IMR-90 (cell line): ENCODE measurements at regions not wholly inside any gene's neighbourhood (a gene's known extent, or its start where the extent isn't known, plus 50 kb on each side); places are given as distances from the start of the nearest gene placed in this dataset.

ENCODE experiments used
- ATAC-seq: fragments of 200-7000 bp; cut with Tn5 transposase; 2 replicates; pipeline ENCODE4 v1.9.1; 2020; ENCODE audit warnings: low read depth, mild to moderate bottlenecking, moderate library complexity
- BruUV-seq: library from RNA; stranded (reverse); fragments of 400-500 nt; replicated peaks from 2 replicates; lab custom pipeline; 2021; lab: Mats Ljungman, UMichigan
- CTCF ChIA-PET: fragments of 300-600 bp; formaldehyde crosslinking; extraction: SDS; loops from one replicate; lab custom pipeline; 2021; ENCODE audit warnings: antibody characterized with exemption; lab: Yijun Ruan, JAX
- POLR2A ChIA-PET: fragments of 300-600 bp; sonication (Branson Sonifier 250); formaldehyde crosslinking; loops from one replicate; lab custom pipeline; 2022; ENCODE audit warnings: antibody characterized with exemption; ENCODE audit not compliant: unreplicated experiment; lab: Charles Lee
- DNase-seq: peaks from one replicate; pipeline ENCODE4 v3.0.0; 2013
- H2AFZ ChIP-seq: replicated peaks from 2 replicates; pipeline ENCODE3; 2013; ENCODE audit warnings: low read length, mild to moderate bottlenecking; ENCODE audit not compliant: poor library complexity
- H2AK5ac ChIP-seq: 2 replicates; pipeline ENCODE4 v1.6.1; 2013; ENCODE audit warnings: low read depth, low read length, inconsistent platforms
- H2AK9ac ChIP-seq: replicated peaks from 2 replicates; pipeline ENCODE3; 2013; ENCODE audit warnings: mild to moderate bottlenecking, low read depth, low read length, moderate library complexity; ENCODE audit not compliant: poor library complexity
- H2BK120ac ChIP-seq: 2 replicates; pipeline ENCODE4 v1.6.1; 2013; ENCODE audit warnings: low read depth, low read length, inconsistent platforms
- H2BK15ac ChIP-seq: 3 replicates; pipeline ENCODE4 v1.6.1; 2013; ENCODE audit warnings: low read depth, low read length, inconsistent platforms
- H2BK20ac ChIP-seq: 2 replicates; pipeline ENCODE4 v1.6.1; 2013; ENCODE audit warnings: low read depth, mild to moderate bottlenecking, inconsistent platforms, low read length, moderate library complexity
- H2BK5ac ChIP-seq: 2 replicates; pipeline ENCODE4 v1.6.1; 2013; ENCODE audit warnings: mild to moderate bottlenecking, low read depth, low read length, inconsistent platforms; ENCODE audit not compliant: poor library complexity, severe bottlenecking
- H3K14ac ChIP-seq: replicated peaks from 2 replicates; pipeline ENCODE4 v1.6.1; 2013; ENCODE audit warnings: low read depth, low read length, inconsistent platforms
- H3K18ac ChIP-seq: 2 replicates; pipeline ENCODE4 v1.6.1; 2013; ENCODE audit warnings: low read depth, low read length, control low read depth
- H3K23ac ChIP-seq: 2 replicates; pipeline ENCODE4 v1.6.1; 2013; ENCODE audit warnings: low read depth, low read length, inconsistent platforms
- H3K27ac ChIP-seq: 2 replicates; pipeline ENCODE4 v1.5.1; 2013; ENCODE audit warnings: mild to moderate bottlenecking, control low read depth, low read length; ENCODE audit not compliant: insufficient read depth
- H3K27me3 ChIP-seq: 2 replicates; pipeline ENCODE4 v1.6.1; 2013; ENCODE audit warnings: low read length; ENCODE audit not compliant: control insufficient read depth, insufficient read depth
- H3K36me3 ChIP-seq: 2 replicates; pipeline ENCODE4 v1.6.1; 2013; ENCODE audit warnings: low read length, mixed read lengths; ENCODE audit not compliant: control insufficient read depth, insufficient read depth
- H3K4ac ChIP-seq: 2 replicates; pipeline ENCODE4 v1.6.1; 2013; ENCODE audit warnings: low read depth, low read length, inconsistent platforms
- H3K4me1 ChIP-seq: 2 replicates; pipeline ENCODE4 v1.6.1; 2013; ENCODE audit warnings: low read length, mixed read lengths; ENCODE audit not compliant: control insufficient read depth, insufficient read depth
- H3K4me2 ChIP-seq: 2 replicates; pipeline ENCODE4 v1.6.1; 2013; ENCODE audit warnings: low read depth, mild to moderate bottlenecking, control low read depth, low read length, moderate library complexity
- H3K4me3 ChIP-seq: 2 replicates; pipeline ENCODE4 v1.5.1; 2013; ENCODE audit warnings: low read depth, mild to moderate bottlenecking, control low read depth, low read length, moderate library complexity; ENCODE audit not compliant: insufficient read depth
- H3K56ac ChIP-seq: 2 replicates; pipeline ENCODE4 v1.6.1; 2013; ENCODE audit warnings: low read length, inconsistent platforms; ENCODE audit not compliant: insufficient read depth; ENCODE audit errors: extremely low read depth
- H3K79me1 ChIP-seq, 2 experiments: 2 replicates each; pipeline ENCODE4 v1.6.1; 2013; ENCODE audit warnings: low read length in 2 of 2, inconsistent platforms in 1 of 2, low read depth in 1 of 2
- H3K9ac ChIP-seq: 2 replicates; pipeline ENCODE4 v1.6.1; 2013; ENCODE audit warnings: low read depth, low read length, control low read depth
- H3K9me1 ChIP-seq: 2 replicates; pipeline ENCODE4 v1.6.1; 2013; ENCODE audit warnings: low read length, inconsistent platforms; ENCODE audit not compliant: insufficient read depth
- H3K9me3 ChIP-seq: 2 replicates; pipeline ENCODE4 v1.6.1; 2013; ENCODE audit warnings: low read length; ENCODE audit not compliant: control insufficient read depth, insufficient read depth
- H4K20me1 ChIP-seq: 2 replicates; pipeline ENCODE4 v1.6.1; 2013; ENCODE audit warnings: low read length, inconsistent platforms; ENCODE audit not compliant: insufficient read depth
- H4K5ac ChIP-seq: 2 replicates; pipeline ENCODE4 v1.6.1; 2013; ENCODE audit warnings: mild to moderate bottlenecking, low read depth, low read length, control low read depth
- H4K8ac ChIP-seq, 2 experiments: 2 replicates each; pipeline ENCODE4 v1.6.1; 2013; ENCODE audit warnings: low read depth in 2 of 2, low read length in 2 of 2, control low read depth in 1 of 2, inconsistent platforms in 1 of 2
- H4K91ac ChIP-seq: 2 replicates; pipeline ENCODE4 v1.6.1; 2013; ENCODE audit warnings: low read depth, low read length, inconsistent platforms; ENCODE audit not compliant: insufficient read depth
- CHD1 ChIP-seq: IDR thresholded peaks from 2 replicates; pipeline ENCODE4 v1.6.1; 2012; ENCODE audit warnings: low read depth, low read length, improper control_type of control experiment
- ELK1 ChIP-seq: fragments of 150-350 bp; IDR thresholded peaks from 2 replicates; pipeline ENCODE4 v1.6.1; 2016; ENCODE audit warnings: low read depth, mild to moderate bottlenecking, low read length, moderate library complexity, borderline replicate concordance
- MXI1 ChIP-seq: IDR thresholded peaks from 2 replicates; pipeline ENCODE4 v1.6.1; 2012; ENCODE audit warnings: low read depth, mild to moderate bottlenecking, low read length, moderate library complexity, borderline replicate concordance
- RFX5 ChIP-seq: IDR thresholded peaks from 2 replicates; pipeline ENCODE4 v1.8.0; 2012; ENCODE audit warnings: low read depth, mild to moderate bottlenecking, low read length, moderate library complexity
- WGBS, 2 experiments: methylation state at CpG; one replicate each; pipeline versions ENCODE4 v1.1.5 to v1.1.7; 2013; ENCODE audit warnings: missing lambda C conversion rate in 2 of 2; ENCODE audit not compliant: insufficient read length in 1 of 2; ENCODE audit errors: extremely low coverage in 2 of 2; 5-methylcytosine and 5-hydroxymethylcytosine counted together
- dilution Hi-C: fragments of 300-500 bp; cut with HindIII; formaldehyde crosslinking; loops from one replicate; pipeline ENCODE4 v1.14.3; 2018; ENCODE audit warnings: low sequenced_read_pairs; ENCODE audit not compliant: unreplicated experiment
- in situ Hi-C: fragments of 300-500 bp; cut with MboI; formaldehyde crosslinking; loops from 3 replicates; pipeline ENCODE4 v1.14.3; 2019; ENCODE audit warnings: low sequenced_read_pairs, inconsistent platforms, mixed read lengths
- intact Hi-C: fragments of 100-400 bp; cut with micrococcal nuclease; formaldehyde crosslinking; loops from 2 replicates; pipeline ENCODE4 v1.10.0; 2022

- Histone ChIP-seq H2AK5ac (no peak overlapping the region), H3K9me1 (no peaks in the 10 kb centered on the region), H4K91ac (no peak overlapping the region), H2BK5ac (no peak overlapping the region), H2BK120ac (no peak overlapping the region), H3K14ac (no peak overlapping the region), H3K56ac (no peak overlapping the region), H3K27me3 (no peaks in the 10 kb centered on the region), H3K27ac (no peak overlapping the region), H4K5ac (no peak overlapping the region), H3K9ac (no peak overlapping the region), H3K4me3 (no peak overlapping the region), H4K20me1 (no peaks in the 10 kb centered on the region), H2BK20ac (no peak overlapping the region), H4K8ac (no peak overlapping the region), H2BK15ac (no peak overlapping the region), H3K79me1 (no peaks in the 10 kb centered on the region), H3K18ac (no peak overlapping the region), H3K4me2 (no peak overlapping the region), H3K9me3 (no peaks in the 10 kb centered on the region), H3K4ac (no peak overlapping the region), H3K4me1 (no peaks in the 10 kb centered on the region), H3K23ac (no peak overlapping the region), H2AK9ac (no peak overlapping the region), H2AFZ (no peak overlapping the region), H3K36me3 (no peaks in the 10 kb centered on the region)
- no TSS peak for BruUV-seq
- ChIA-PET CTCF (no interaction called here), POLR2A (no interaction called here)
- intact Hi-C loops (no loop called here), dilution Hi-C loops (no loop called here), in situ Hi-C loops (no loop called here)
- WGBS, 2 experiments = no CpG with 5 or more reads among the region's 3 CpGs
- no peak for DNase-seq
- TF ChIP-seq CHD1 = no peak
- TF ChIP-seq MXI1 = no peak
- TF ChIP-seq RFX5 = no peak
- TF ChIP-seq ELK1 = no peak
- no peak for ATAC-seq
Observed at GRCh38 chr6:99024089-99024488, 76.3 kb upstream of the FBXL4 start.
